Hepatocyte (in vitro differentiated cells): ENCODE measurements at regions not wholly inside any gene's neighbourhood (a gene's known extent, or its start where the extent isn't known, plus 50 kb on each side); places are given as distances from the start of the nearest gene placed in this dataset.

Experiments used
- DNase-seq: peaks from one replicate; pipeline ENCODE4 v3.0.0-alpha.2; 2016; ENCODE audit warnings: low spot score
- H2AFZ ChIP-seq: fragments of 200-600 bp; sonication (generic); 2 replicates; pipeline ENCODE4 v1.6.0; 2016; ENCODE audit warnings: antibody characterized with exemption, mild to moderate bottlenecking
- H3K27ac ChIP-seq: fragments of 200-600 bp; sonication (generic); 2 replicates; pipeline ENCODE4 v1.5.1; 2016; ENCODE audit warnings: mild to moderate bottlenecking
- H3K27me3 ChIP-seq: fragments of 200-600 bp; sonication (generic); 2 replicates; pipeline ENCODE4 v1.6.1; 2016
- H3K36me3 ChIP-seq: fragments of 200-600 bp; sonication (generic); replicated peaks from 2 replicates; pipeline ENCODE4 v1.5.1; 2016; ENCODE audit warnings: low read depth; ENCODE audit not compliant: insufficient read depth
- H3K4me1 ChIP-seq: fragments of 200-600 bp; sonication (generic); 2 replicates; pipeline ENCODE4 v1.5.1; 2016; ENCODE audit warnings: mild to moderate bottlenecking, moderate library complexity; ENCODE audit not compliant: insufficient read depth
- H3K4me2 ChIP-seq: fragments of 200-600 bp; sonication (generic); 2 replicates; pipeline ENCODE4 v1.6.0; 2016
- H3K4me3 ChIP-seq: fragments of 200-600 bp; sonication (generic); 2 replicates; pipeline ENCODE4 v1.5.1; 2016; ENCODE audit warnings: mild to moderate bottlenecking
- H3K79me2 ChIP-seq: fragments of 200-600 bp; sonication (generic); 2 replicates; pipeline ENCODE4 v1.6.0; 2017; ENCODE audit warnings: mild to moderate bottlenecking
- H3K9me2 ChIP-seq: fragments of 200-600 bp; sonication (generic); replicated peaks from 2 replicates; pipeline ENCODE4 v1.6.0; 2017; ENCODE audit warnings: mild to moderate bottlenecking; ENCODE audit not compliant: insufficient read depth
- H3K9me3 ChIP-seq: fragments of 200-600 bp; sonication (generic); 2 replicates; pipeline ENCODE4 v1.5.1; 2016; ENCODE audit warnings: low read depth, mild to moderate bottlenecking
- H4K20me1 ChIP-seq: fragments of 200-600 bp; sonication (generic); 2 replicates; pipeline ENCODE4 v1.6.0; 2016; ENCODE audit warnings: mild to moderate bottlenecking; ENCODE audit not compliant: insufficient read depth, poor library complexity, severe bottlenecking
- EZH2 ChIP-seq: fragments of 200-600 bp; sonication (generic); IDR thresholded peaks from 2 replicates; pipeline ENCODE4 v1.6.1; 2016; ENCODE audit warnings: antibody characterized with exemption, mild to moderate bottlenecking, borderline replicate concordance
- EZH2phosphoT487 ChIP-seq: fragments of 200-600 bp; sonication (generic); IDR thresholded peaks from one replicate; pipeline ENCODE4 v1.6.1; 2018; ENCODE audit warnings: antibody characterized with exemption, mild to moderate bottlenecking, low read depth, moderate library complexity; ENCODE audit not compliant: unreplicated experiment, severe bottlenecking
- WGBS: methylation state at CpG from one replicate; pipeline ENCODE4 v1.1.6; 2016; ENCODE audit warnings: low lambda C conversion rate; ENCODE audit errors: missing lambda C conversion rate; 5-methylcytosine and 5-hydroxymethylcytosine counted together
- TF ChIP-seq, protein P1 (sequence below): fragments of 200-600 bp; sonication (generic); IDR thresholded peaks from 2 replicates; pipeline ENCODE4 v1.5.1; 2016; ENCODE audit warnings: antibody characterized with exemption, mild to moderate bottlenecking; ENCODE audit not compliant: poor library complexity

DNA sequence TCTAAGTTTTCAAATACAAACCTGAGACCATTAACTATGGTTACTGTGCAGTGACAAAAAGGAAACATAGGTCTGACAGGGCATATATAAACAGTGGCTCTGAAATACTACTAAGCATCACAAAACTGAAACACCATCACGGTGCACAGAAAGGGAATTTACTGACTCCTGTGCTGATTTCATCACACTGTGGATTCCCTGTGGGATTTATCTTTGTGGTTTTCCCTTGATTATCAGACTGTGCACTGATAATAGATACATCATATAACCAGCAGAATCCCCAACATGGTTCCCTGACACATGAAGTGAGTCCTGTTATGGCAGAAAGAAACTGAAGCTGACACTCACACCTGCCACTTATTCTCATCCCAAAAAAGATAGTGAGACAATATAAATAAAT lies 676.3 kb upstream of the KCND2 start:
- Histone ChIP-seq H3K4me1 (no peaks in the 10 kb centered on the region), H3K4me2 (no peak overlapping the region), H3K27ac (no peak overlapping the region), H3K79me2 (no peaks in the 10 kb centered on the region), H3K36me3 (no peaks in the 10 kb centered on the region), H4K20me1 (no peaks in the 10 kb centered on the region), H3K4me3 (no peak overlapping the region), H3K9me2 (no peaks in the 10 kb centered on the region), H2AFZ (no peak overlapping the region), H3K27me3 (no peaks in the 10 kb centered on the region), H3K9me3 (no peaks in the 10 kb centered on the region)
- DNase-seq: no peak
- no peak for TF ChIP-seq EZH2
- TF ChIP-seq EZH2phosphoT487: no peak
- TF ChIP-seq, protein P1, sequence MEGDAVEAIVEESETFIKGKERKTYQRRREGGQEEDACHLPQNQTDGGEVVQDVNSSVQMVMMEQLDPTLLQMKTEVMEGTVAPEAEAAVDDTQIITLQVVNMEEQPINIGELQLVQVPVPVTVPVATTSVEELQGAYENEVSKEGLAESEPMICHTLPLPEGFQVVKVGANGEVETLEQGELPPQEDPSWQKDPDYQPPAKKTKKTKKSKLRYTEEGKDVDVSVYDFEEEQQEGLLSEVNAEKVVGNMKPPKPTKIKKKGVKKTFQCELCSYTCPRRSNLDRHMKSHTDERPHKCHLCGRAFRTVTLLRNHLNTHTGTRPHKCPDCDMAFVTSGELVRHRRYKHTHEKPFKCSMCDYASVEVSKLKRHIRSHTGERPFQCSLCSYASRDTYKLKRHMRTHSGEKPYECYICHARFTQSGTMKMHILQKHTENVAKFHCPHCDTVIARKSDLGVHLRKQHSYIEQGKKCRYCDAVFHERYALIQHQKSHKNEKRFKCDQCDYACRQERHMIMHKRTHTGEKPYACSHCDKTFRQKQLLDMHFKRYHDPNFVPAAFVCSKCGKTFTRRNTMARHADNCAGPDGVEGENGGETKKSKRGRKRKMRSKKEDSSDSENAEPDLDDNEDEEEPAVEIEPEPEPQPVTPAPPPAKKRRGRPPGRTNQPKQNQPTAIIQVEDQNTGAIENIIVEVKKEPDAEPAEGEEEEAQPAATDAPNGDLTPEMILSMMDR: no peak
- WGBS: 53% methylated on average over 1 of the region's 1 CpG

DNA sequence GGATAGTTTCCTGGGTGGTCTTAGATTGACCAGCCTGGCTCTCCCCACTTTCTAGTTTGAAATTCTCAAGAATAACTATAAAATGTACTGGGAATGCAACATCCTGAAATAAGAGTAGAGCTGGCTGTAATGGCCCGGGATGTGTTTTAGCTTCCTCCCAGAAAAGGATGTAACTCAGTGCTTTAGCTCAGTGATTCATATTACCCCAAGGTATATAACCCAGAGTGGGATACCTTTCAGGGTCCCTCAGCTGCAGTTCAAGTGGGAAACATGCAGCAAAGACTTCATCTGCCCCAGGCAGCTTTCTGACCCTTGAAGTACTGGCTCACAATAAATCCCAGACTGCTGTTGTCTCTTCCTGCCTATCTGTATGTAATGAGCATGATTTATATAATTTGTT lies 666.7 kb upstream of the KCND2 start:
- DNase-seq: no peak
- Histone ChIP-seq H3K27me3 (no peaks in the 10 kb centered on the region), H3K9me3 (no peaks in the 10 kb centered on the region), H3K79me2 (no peaks in the 10 kb centered on the region), H3K4me2 (no peak overlapping the region), H3K36me3 (no peaks in the 10 kb centered on the region), H2AFZ (no peak overlapping the region), H4K20me1 (no peaks in the 10 kb centered on the region), H3K27ac (no peak overlapping the region), H3K4me1 (no peaks in the 10 kb centered on the region), H3K4me3 (no peak overlapping the region), H3K9me2 (no peaks in the 10 kb centered on the region)
- 91% methylated on average over 1 of the region's 1 CpG for WGBS
- TF ChIP-seq EZH2phosphoT487: no peak
- TF ChIP-seq EZH2: no peak
- TF ChIP-seq, protein P1: no peak

DNA sequence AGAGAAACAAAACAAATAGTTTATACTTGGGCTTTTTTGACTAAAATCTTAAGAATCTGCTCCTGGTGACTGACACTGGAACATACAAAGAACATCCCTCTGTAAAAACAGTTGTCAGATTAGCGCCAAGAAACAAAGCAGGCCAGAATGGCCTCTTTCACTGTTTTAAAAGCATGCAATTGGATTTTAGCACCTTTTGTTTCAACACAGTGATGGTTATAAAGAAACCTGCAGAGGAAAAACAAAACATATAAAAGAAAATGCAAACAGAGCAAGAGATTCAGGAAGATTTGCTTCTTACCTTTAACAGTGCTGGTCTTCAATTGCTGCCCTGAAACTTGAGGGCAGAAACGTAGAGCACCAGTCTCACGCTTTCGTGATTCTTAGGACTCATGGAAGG lies 652.2 kb upstream of the KCND2 start:
- H2AFZ ChIP-seq: no peak overlapping the region
- WGBS: 68% methylated on average over 4 of the region's 4 CpGs
- H3K9me3 ChIP-seq: no peaks in the 10 kb centered on the region
- no peak overlapping the region for H3K4me3 ChIP-seq
- H3K79me2 ChIP-seq: no peaks in the 10 kb centered on the region
- no peaks in the 10 kb centered on the region for H3K36me3 ChIP-seq
- no peaks in the 10 kb centered on the region for H3K27me3 ChIP-seq
- H3K9me2 ChIP-seq: no peaks in the 10 kb centered on the region
- no peaks in the 10 kb centered on the region for H3K4me1 ChIP-seq
- H4K20me1 ChIP-seq: no peaks in the 10 kb centered on the region
- H3K4me2 ChIP-seq: no peak overlapping the region
- DNase-seq: no peak
- H3K27ac ChIP-seq: no peak overlapping the region
- TF ChIP-seq EZH2phosphoT487 (no peak), EZH2 (no peak)
- TF ChIP-seq, protein P1: no peak

DNA sequence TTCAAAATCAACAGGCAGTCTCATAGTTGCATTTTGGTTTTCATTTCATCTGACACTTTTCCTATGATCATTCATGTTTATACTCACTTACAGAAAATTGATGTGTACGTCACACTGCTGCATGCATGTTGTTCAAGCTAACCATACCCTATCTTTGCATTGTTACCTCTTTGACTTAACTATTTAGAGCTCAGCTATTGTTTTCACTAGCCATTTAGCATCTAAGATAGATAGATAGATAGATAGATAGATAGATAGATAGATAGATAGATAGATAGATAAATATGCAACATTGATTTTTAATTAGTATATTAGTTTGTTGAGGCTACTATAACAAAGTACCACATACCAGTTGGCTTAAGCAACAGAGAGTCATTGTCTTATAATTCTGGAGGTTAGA lies 649.5 kb upstream of the KCND2 start:
- Histone ChIP-seq H3K9me2 (no peaks in the 10 kb centered on the region), H4K20me1 (no peaks in the 10 kb centered on the region), H3K79me2 (no peaks in the 10 kb centered on the region), H3K4me2 (no peak overlapping the region), H2AFZ (no peak overlapping the region), H3K27me3 (no peaks in the 10 kb centered on the region), H3K9me3 (no peaks in the 10 kb centered on the region), H3K4me1 (no peaks in the 10 kb centered on the region), H3K36me3 (no peaks in the 10 kb centered on the region), H3K4me3 (no peak overlapping the region), H3K27ac (no peak overlapping the region)
- TF ChIP-seq EZH2phosphoT487: no peak
- TF ChIP-seq, protein P1: no peak
- TF ChIP-seq EZH2: no peak
- 84% methylated on average over 1 of the region's 1 CpG for WGBS
- DNase-seq: no peak
